Raji (cell line): ENCODE measurements at regions not wholly inside any gene's neighbourhood (a gene's known extent, or its start where the extent isn't known, plus 50 kb on each side); places are given as distances from the start of the nearest gene placed in this dataset.

Experiments used
- POLR2A ChIP-seq: IDR thresholded peaks from 2 replicates; pipeline ENCODE4 v1.6.1; 2011; ENCODE audit warnings: low read depth, low read length, control low read depth; ENCODE audit not compliant: insufficient read depth

DNA sequence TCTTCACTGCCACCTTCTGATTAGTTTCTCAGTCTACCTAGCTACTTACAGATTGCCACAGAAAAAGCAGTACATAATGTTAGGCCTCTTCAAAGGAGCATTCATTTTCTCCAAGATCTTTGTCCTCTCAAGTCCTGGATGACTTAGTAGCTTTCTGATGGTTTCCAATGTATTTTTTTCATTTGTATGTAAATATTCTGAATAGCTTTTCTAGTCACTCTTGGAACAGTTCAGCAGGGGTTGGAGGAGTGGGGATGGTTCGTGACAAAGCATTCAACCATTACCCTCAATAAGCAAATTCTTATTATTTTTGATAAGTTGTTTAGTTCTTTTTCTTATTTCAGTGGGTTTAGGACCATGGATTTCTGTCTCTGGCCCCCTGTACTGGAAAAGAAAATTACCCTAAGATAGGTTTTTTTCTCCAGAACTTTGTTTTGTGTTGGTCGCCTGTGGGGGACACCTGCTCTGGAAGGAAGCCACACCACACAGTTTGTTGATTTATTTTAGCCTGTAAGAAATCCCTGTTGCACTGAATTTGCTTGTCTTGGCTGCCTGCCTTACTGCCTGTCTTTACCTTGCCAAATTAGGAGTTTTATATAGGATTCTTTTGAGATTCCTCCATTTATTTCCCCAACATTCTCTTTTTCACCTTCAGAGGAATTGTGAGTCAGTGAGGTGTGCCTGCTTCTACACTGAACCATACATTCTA, 247.9 kb downstream of the RFPL4B start:
- TF ChIP-seq POLR2A = no peak

DNA sequence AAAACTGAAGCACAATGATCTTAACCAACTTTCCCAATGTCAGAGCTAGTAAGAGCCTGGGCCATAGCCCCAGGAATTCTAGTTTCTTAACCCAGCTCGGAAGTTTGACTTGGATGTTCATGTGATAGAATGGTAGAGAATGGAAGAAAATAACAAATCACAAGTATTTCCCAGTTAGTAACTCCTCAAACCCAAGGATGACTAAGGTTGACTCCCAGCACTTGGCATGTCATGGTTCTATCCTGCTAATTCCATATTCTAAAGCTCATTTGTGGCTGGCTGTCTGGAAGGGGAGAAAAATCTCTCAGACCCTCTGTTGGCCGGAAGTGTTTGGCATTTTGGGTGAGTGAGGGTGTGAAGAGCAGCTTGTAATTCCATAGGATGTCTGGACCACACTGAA, 248.7 kb downstream of the RFPL4B start:
- no peak for TF ChIP-seq POLR2A

DNA sequence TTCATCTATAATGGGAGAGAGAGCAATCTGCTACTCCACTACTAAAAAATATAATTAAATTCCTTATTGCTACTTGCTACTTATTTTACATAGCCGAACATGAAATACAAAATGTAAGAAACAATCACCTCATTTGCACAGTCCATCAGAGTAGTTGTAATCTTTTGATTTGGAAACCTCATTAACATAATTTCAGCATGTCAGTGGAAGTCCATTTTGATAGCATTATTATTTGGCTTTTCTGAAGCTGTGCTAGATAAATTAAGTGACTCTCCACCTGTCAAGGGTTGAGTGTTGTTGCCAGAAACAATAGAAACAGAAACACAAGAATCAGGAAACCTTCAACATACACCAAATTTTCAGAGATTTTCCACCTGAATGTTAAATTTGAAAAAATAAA, 250.0 kb downstream of the RFPL4B start:
- TF ChIP-seq POLR2A = no peak

DNA sequence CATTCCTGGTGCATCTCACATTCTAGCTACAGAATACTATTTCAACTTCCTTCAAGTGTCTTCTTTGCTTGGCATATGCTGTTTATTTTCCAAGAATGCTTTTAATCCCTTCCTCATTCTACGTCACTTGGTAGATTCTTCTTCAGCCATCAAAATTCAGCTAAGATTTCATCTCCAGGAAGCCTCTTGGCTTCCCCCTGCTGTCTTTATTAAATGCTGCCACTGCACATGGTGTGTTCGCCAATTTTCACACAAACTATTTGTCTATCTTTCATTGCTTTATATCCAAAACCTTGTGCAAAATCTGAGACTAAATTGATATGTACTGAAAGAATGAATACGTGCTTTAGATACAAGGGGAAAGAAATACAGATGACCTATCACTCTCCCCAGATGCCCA, 253.0 kb downstream of the RFPL4B start:
- no peak for TF ChIP-seq POLR2A

DNA sequence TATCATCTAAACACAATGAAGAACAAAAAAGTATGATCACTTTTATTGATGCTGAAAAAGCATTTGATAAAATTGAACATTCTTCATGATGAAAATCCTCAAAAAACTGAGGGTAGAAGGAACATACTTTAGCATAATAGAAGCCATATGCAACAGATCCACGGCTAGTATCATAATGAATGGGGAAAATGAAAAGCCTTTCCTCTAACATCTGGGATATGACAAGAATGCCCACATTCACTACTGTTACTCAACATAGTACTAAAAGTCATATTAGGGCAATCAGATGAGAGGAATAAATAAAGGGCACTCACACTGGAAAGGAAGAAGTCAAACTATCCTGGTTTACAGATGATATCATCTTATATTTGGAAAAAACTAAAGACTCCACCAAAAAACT, 256.6 kb downstream of the RFPL4B start:
- no peak for TF ChIP-seq POLR2A

DNA sequence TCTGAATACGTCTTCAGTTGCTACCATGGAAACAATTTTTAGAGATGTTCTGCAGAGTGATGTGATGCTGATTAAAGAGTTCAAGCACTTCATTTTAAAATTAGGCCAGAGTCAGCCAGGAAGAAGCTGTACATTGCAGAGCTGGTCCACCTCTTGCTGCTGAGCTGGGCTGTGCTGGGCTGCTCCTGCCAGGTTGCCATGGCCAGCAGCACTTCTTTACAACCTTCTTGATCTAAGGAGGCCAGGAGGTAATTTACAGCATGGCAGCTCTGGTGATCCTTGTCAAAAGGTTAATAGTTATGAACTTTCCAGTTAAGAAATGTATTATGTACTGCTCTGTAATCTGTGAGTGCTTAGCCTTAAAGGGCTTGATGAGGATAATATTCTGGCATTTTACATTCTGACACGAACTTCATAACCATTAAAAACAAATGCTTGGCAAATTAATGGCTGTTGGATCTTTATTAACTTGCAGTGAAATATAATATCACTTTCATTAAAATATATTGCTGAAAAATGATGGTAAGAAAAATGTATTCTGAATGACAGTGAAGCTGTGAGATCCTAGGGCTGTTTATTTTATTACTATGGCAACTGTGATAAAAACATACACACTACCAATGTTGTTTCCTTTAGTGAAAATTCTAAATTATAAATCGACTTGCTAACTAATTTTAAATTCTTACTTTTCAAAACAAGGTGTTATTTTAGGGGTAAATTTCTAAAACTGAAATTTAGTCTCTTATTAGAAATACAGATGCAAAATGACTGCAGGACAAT, 259.7 kb downstream of the RFPL4B start:
- no peak for TF ChIP-seq POLR2A

DNA sequence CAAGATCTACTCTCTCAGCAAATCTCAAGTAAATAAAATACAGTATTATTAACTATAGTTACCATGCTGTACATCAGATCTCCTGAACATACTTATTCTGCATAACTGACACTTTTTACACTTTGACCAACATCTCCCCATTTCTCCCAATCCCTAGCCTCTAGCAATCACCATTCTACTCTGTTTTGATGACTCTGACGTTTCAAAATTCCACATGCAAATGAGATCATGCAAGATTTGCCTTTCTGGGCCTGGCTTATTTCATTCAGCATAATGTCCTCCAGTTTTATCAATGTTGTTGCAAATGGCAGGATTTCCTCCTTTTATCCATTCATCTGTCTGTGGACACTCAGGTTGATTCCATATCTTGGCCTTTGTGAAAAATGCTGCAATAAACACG, 266.3 kb downstream of the RFPL4B start:
- TF ChIP-seq POLR2A = no peak

DNA sequence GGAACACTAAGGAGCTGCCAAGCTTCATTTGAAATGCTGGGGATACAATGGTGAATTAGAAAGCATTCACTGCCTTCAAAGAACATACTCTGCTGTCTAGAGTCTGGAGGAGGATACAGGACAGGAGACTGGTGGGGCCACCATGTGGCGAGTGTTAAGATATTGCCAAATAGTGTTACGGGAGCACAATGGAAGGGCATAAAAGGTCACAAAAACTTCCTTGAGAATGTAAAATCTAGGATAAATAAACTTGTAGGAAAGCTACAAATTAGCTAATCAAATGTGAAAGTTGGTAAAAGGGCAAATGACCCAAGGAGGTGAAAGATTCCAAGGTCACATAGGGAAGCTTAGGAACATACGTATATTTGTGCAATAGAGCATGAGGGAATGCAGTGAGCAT, 271.7 kb downstream of the RFPL4B start:
- no peak for TF ChIP-seq POLR2A

DNA sequence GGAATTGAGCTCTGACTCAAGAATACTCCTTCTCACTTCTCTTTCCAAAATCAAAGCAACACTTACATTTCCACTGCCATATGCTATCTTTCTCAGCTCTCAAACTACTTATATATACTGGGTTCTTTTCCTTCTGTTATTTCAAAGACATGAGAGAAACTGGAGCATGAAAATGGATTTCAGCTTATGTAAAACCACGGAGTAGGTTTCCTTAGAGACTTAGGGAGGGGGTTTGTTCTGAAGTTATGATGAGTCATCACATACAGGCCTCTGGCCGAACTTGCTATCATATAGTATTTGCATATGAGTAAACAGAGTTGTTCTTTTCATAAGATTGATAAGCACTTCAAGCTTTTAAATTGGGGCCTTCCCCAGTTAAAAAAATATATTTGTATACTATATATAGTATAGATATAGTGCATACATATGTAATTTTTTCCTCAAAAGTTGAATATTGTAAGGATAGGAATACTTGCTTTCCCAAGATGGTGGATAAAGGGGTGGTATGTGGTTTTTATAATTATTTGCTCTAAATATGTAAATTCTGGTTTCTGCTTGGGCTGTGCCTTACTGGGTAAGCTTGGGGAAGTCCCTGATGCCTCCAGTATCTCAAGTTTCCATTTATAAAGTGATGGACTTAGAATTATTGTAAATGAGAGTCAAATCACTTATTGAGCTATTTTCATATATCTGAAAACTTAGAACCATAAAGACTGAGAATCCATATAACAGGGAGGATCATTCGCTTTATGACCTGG, 273.9 kb downstream of the RFPL4B start:
- no peak for TF ChIP-seq POLR2A

DNA sequence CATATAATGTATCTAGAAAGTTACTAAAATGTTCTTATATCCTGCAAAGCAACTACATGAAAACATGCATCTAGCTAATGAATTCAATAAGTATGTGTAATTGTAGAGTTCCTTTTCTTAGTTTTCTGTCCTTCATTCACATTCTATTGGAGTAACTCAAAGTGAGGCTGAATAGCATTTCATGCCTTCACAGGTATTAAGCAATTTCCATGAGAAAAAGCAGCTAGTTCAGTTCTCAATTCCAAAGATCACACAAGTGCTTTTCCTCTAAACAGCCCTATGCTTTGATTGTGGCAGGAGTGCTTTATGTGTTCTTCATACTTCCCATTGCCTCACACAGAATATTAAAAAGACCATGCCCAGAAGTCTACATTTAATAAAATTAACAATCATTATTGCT, 274.9 kb downstream of the RFPL4B start:
- no peak for TF ChIP-seq POLR2A

DNA sequence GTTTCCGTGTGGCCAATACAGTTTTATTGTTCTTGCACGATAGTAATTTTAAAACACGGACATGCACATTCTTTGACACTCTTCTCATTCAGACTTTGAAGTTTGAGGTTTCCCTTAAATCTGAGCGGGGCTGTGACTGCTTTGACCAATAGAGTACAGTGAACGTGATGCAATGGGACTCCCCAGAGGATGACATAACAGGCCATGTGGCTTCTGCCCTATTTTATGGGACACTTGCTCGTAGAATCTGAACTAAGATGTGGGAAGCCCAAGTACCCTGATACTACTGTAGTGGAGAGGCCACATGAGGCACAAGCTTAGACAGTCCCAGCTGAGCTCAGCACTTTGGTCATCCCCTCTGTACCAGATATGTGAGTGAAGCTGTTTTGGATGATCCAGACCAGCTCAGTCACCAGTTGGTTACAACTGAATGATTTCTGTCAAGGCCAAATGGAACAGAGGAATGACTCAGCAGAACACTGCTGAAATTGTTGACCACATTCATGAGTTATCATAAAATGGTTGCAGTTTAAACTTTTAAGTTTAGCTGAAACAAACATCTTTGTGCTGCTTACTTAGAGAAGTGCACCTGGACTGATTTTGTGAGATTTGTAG, 279.4 kb downstream of the RFPL4B start:
- no peak for TF ChIP-seq POLR2A

DNA sequence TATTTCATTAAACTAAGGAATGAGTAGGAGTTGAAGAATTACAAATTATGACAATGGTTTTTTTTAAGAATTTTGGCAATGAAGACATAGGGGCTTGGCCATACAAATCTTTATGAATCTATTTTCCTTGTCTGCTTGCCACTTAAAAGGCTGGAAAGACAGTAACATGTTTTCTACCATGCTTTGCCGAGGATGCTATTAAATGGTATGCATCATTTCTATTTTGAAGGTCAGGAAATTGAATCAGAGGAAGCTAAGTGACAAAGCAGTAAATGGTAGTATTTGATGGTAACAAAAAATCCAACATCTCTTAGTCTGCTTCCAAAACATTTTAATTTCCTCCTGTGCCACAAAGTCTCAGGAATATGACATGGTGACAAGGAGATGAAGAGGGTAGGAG, 287.2 kb downstream of the RFPL4B start:
- TF ChIP-seq POLR2A = no peak

DNA sequence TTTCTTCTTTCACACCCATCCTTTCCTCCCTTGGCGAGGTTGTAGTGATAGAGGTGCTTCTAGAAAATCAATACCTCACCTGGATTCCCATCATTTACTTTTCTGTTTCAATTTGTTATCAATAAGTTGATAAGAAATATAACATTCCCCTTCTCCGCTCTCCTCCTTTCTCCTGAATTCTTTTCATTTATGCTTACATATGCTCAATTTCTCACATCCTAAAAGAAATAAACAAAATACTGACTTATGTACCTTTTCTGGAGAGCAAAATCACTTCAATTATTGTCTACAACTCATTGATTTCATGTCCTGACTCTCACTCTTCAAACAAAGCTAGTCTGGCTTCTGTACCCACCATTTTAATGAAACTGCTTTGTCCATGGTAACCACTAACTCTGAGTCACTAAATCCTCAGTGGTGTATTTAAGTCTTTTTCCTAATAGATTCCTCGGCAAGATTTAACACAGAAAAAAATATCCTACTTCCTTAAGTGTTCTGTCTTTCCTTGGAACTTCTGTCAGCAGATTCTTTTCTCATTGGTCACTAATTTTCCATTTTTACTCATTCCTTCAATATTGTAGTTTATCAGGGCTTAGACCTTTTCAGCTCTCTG, 289.6 kb downstream of the RFPL4B start:
- no peak for TF ChIP-seq POLR2A

DNA sequence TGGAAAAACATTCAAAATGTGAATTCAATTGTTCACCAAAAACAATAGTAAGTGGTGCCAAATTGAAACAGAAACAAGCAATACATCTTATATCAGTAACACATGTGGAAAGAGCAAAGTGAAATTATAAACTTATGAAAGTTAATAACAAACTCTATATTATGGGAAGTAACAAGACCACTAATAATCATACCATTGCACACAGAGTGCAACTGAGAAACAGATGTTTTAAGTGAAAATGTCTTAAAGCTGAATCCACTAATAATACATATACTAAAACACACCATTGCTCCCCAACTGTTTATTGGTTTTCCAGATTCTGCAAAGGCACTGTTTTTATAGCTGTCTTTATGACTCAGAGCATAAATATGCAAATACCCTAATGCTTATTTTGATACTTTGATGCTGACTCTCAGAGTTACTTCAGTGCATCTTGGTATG, 292.3 kb downstream of the RFPL4B start:
- TF ChIP-seq POLR2A = no peak

DNA sequence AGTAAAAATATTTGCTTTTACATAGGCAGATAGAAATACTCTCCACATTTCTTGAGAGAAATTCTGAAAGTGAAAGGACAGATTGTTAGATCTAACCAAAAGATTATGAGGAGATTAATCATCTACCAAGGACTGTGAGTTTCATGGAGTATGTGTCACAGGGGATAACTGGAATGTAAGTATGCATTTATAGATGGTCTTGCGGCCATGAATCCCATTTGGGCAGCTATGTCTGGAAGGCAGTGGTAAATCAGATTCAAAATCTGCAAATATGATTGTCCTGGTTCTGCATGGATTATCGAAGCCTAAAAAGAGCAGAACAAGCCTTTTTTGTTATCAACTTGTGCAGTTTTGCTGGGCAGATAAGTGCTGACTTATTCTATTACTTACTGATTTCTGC, 293.8 kb downstream of the RFPL4B start:
- TF ChIP-seq POLR2A = no peak
